ENCODE measurements at regions not wholly inside any gene's neighbourhood (a gene's known extent, or its start where the extent isn't known, plus 50 kb on each side); places are given as distances from the start of the nearest gene placed in this dataset.
"Not testable (repeated sequence)": the region's sequence is repeated elsewhere in the genome, so short reads cannot be mapped to it uniquely, and the experiment has no call there.

GRCh38 chr6:4420160-4420865, 284.9 kb upstream of the ECI2 start:
- Histone ChIP-seq H3K27me3 (no peaks in the 10 kb centered on the region), H3K4me3 (no peak overlapping the region), H3K9me3 (peaks cover 0 to 11% (median 0%) of the 10 kb centered on the region in 3 donors), H3K4me1 (no peaks in the 10 kb centered on the region), H3K36me3 (no peaks in the 10 kb centered on the region), H3K27ac (no peak overlapping the region)
- 76 to 77% methylated on average over 4 of the region's 4 CpGs for WGBS, 2 donors (ENCODE audit: low coverage in 1 of 2)
- no peak for ATAC-seq
- TF ChIP-seq POLR2AphosphoS5 (IDR thresholded peaks at IDR 0.05): no peak
- TF ChIP-seq EP300 (IDR thresholded peaks at IDR 0.05): no peak
- TF ChIP-seq, protein P1, sequence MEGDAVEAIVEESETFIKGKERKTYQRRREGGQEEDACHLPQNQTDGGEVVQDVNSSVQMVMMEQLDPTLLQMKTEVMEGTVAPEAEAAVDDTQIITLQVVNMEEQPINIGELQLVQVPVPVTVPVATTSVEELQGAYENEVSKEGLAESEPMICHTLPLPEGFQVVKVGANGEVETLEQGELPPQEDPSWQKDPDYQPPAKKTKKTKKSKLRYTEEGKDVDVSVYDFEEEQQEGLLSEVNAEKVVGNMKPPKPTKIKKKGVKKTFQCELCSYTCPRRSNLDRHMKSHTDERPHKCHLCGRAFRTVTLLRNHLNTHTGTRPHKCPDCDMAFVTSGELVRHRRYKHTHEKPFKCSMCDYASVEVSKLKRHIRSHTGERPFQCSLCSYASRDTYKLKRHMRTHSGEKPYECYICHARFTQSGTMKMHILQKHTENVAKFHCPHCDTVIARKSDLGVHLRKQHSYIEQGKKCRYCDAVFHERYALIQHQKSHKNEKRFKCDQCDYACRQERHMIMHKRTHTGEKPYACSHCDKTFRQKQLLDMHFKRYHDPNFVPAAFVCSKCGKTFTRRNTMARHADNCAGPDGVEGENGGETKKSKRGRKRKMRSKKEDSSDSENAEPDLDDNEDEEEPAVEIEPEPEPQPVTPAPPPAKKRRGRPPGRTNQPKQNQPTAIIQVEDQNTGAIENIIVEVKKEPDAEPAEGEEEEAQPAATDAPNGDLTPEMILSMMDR (IDR thresholded peaks at IDR 0.05): no peak
- no peak for TF ChIP-seq POLR2A (IDR thresholded peaks at IDR 0.05)

DNA sequence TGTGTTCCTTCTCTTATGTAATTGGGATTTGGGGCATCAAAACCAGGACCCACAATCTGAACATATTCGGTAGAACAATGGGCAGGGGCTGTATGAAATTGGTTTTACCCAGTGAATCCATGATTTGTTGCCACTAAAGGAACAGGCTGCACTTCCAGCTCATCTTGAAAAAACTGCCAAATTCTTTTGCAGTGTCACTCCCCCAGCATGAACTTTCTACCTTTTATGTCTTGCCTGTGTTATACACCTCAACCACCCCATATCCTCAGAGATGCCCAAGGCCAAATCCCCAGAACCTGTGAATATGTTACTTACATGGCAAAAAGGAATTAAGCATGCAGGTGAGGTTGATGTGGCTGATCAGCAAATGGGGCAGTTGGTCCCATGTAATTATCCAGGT, 280.2 kb upstream of the ECI2 start:
- no peak for ATAC-seq
- WGBS, 2 donors (ENCODE audit: low coverage in 1 of 2): 8 to 10% methylated on average over 1 of the region's 1 CpG
- Histone ChIP-seq H3K4me1 (no peaks in the 10 kb centered on the region), H3K27me3 (no peaks in the 10 kb centered on the region), H3K4me3 (no peak overlapping the region), H3K9me3 (no peaks in the 10 kb centered on the region), H3K36me3 (no peaks in the 10 kb centered on the region), H3K27ac (no peak overlapping the region)
- no peak for TF ChIP-seq POLR2A (IDR thresholded peaks at IDR 0.05)
- TF ChIP-seq POLR2AphosphoS5 (IDR thresholded peaks at IDR 0.05): no peak
- no peak for TF ChIP-seq EP300 (IDR thresholded peaks at IDR 0.05)
- TF ChIP-seq, protein P1 (IDR thresholded peaks at IDR 0.05): no peak

- 84 to 91% methylated on average over 5 to 6 of the region's 6 CpGs for WGBS, 2 donors (ENCODE audit: low coverage in 1 of 2)
- H3K9me3 ChIP-seq, H3K4me3 ChIP-seq, H3K27me3 ChIP-seq, H3K4me1 ChIP-seq, H3K27ac ChIP-seq, H3K36me3 ChIP-seq, ATAC-seq: not testable (repeated sequence)
Observed at GRCh38 chr6:4414078-4414477, 278.7 kb upstream of the ECI2 start.

GRCh38 chr6:4413073-4413472, 277.7 kb upstream of the ECI2 start:
- WGBS, 2 donors (ENCODE audit: low coverage in 1 of 2): 36 to 52% methylated on average over 2 to 3 of the region's 3 CpGs
- ATAC-seq: no peak

DNA sequence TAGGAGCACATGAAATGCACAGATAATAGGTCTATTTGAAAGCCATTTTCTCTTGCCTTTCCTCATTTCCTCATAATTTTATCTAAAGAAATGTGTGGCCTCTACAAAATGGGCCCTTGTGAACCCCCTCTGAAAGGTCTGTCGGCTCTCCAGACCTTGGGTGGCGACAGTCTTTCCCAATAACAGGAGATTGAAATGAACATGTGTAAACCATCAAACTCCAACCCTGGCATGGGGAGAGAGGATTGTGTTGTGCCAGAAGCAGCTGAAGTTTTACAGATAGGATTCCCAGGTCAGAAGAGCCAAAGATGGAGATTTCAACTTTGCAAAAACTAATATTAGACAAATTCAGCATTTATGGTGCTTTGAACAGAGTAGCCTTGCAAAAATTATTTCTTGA, 277.1 kb upstream of the ECI2 start:
- 100% methylated on average over 2 of the region's 2 CpGs; no CpG with 5 or more reads in 1 of the 2 donors for WGBS, 2 donors (ENCODE audit: low coverage in 1 of 2)
- no peak for TF ChIP-seq POLR2AphosphoS5 (IDR thresholded peaks at IDR 0.05)
- TF ChIP-seq, protein P1 (IDR thresholded peaks at IDR 0.05): no peak
- Histone ChIP-seq H3K9me3 (no peaks in the 10 kb centered on the region), H3K27me3 (no peaks in the 10 kb centered on the region), H3K27ac (no peak overlapping the region), H3K4me3 (no peak overlapping the region), H3K36me3 (no peaks in the 10 kb centered on the region), H3K4me1 (no peaks in the 10 kb centered on the region)
- ATAC-seq: no peak

More at GRCh38 chr6:4413073-4413472, 277.7 kb upstream of the ECI2 start:
- no peaks in the 10 kb centered on the region for H3K36me3 ChIP-seq
- H3K27me3 ChIP-seq: no peaks in the 10 kb centered on the region
- TF ChIP-seq POLR2A (IDR thresholded peaks at IDR 0.05): no peak
- no peak for TF ChIP-seq EP300 (IDR thresholded peaks at IDR 0.05)
- TF ChIP-seq POLR2AphosphoS5 (IDR thresholded peaks at IDR 0.05): no peak
- TF ChIP-seq, protein P1 (IDR thresholded peaks at IDR 0.05): no peak
- H3K27ac ChIP-seq: no peak overlapping the region
- H3K9me3 ChIP-seq: no peaks in the 10 kb centered on the region
- no peaks in the 10 kb centered on the region for H3K4me1 ChIP-seq
- H3K4me3 ChIP-seq: no peak overlapping the region

All from gastroesophageal sphincter (tissue), 4 donors.